Adrenal gland (tissue), 9 donors: ENCODE measurements at regions not wholly inside any gene's neighbourhood (a gene's known extent, or its start where the extent isn't known, plus 50 kb on each side); places are given as distances from the start of the nearest gene placed in this dataset.
A peak's percentile ranks its signal among the peaks of the same experiment; 100 is the strongest.

Source experiments
- DNase-seq, 7 donors: peaks; one replicate each; pipeline ENCODE4 v3.0.0-alpha.2; 2019 to 2020
- H3K27ac ChIP-seq, 5 donors: fragments of 200-600 bp; sonication (generic) in 4 of 5; 1 replicate in 3 of 5; 2 replicates in 2 of 5; pipeline versions ENCODE4 v1.5.1 to v1.8.0; 2016 to 2020; ENCODE audit warnings: mild to moderate bottlenecking in 1 of 5
- H3K27me3 ChIP-seq: fragments of 200-600 bp; 2 replicates; pipeline ENCODE4 v1.8.0; 2021
- H3K36me3 ChIP-seq, 2 donors: fragments of 200-600 bp; replicated peaks in 1 of 2; 1 replicate in 1 of 2; 2 replicates in 1 of 2; pipeline versions ENCODE4 v1.5.1 to v1.8.0; 2018 to 2022
- H3K4me1 ChIP-seq, 2 donors: fragments of 200-600 bp; replicated peaks in 1 of 2; 1 replicate in 1 of 2; 2 replicates in 1 of 2; pipeline versions ENCODE4 v1.5.1 to v1.8.0; 2018 to 2021
- H3K4me3 ChIP-seq, 4 donors: fragments of 200-600 bp; sonication (generic) in 3 of 4; one replicate each; pipeline ENCODE4 v1.5.1; 2016 to 2018
- H3K9me3 ChIP-seq, 3 donors: fragments of 200-600 bp; sonication (generic) in 1 of 3; replicated peaks in 1 of 3; 1 replicate in 2 of 3; 2 replicates in 1 of 3; pipeline versions ENCODE4 v1.5.1 to v1.8.0; 2016 to 2021
- CTCF ChIP-seq, 6 experiments: fragments of 450-650 bp in 4 of 6; fragments of 200-600 bp in 2 of 6; sonication (generic) in 1 of 6; IDR thresholded peaks; 1 replicate in 5 of 6; 2 replicates in 1 of 6; pipeline versions ENCODE4 v1.5.1 to v1.8.0; 2016 to 2021; ENCODE audit warnings: antibody characterized with exemption in 6 of 6, mild to moderate bottlenecking in 2 of 6, moderate library complexity in 1 of 6
- POLR2A ChIP-seq, 2 donors: fragments of 450-650 bp; IDR thresholded peaks; one replicate each; pipeline ENCODE4 v1.6.1; 2017; ENCODE audit warnings: antibody characterized with exemption in 2 of 2, mild to moderate bottlenecking in 2 of 2, moderate library complexity in 1 of 2
- WGBS, 4 donors: extraction: QIAGEN DNeasy Blood & Tissue Kit in 2 of 4; methylation state at CpG; one replicate each; pipeline versions ENCODE4 v1.1.5 to v1.1.7; 2013 to 2017; 5-methylcytosine and 5-hydroxymethylcytosine counted together
- intact Hi-C, 2 donors: fragments of 100-400 bp; cut with DNase I; formaldehyde crosslinking; loops; one replicate each; pipeline versions ENCODE4 v1.14.1 to v1.15.0; 2022 to 2023
- donor health status: healthy with polysubstance abuse.
- donor health status: Bipolar disorder and iron deficiency.
- donor health status: DM: yes; HTN: yes; CAD: no.
- donor health status: DM: no; HTN: no; CAD: no.
- donor health status: DM: no; HTN: no; CAD: no.

- 61 to 70% (median 67%) methylated on average over 14 to 19 of the region's 19 CpGs for WGBS, 4 donors
- no peak overlapping the region for H3K27ac ChIP-seq
- no peak for TF ChIP-seq POLR2A (IDR thresholded peaks at IDR 0.05)
- no peak for TF ChIP-seq CTCF (IDR thresholded peaks at IDR 0.05)
- H3K4me1 ChIP-seq: no peaks in the 10 kb centered on the region
- intact Hi-C loops: loop anchor here (5.0 to 10.0 kb wide), 2 partner anchors 972 to 1134 kb away; no protein-coding TSS in a partner anchor
- peak in 1 of 7 donors; percentile 36 for DNase-seq
- H3K36me3 ChIP-seq: no peaks in the 10 kb centered on the region
- H3K9me3 ChIP-seq: no peaks in the 10 kb centered on the region
- peaks cover 4% of the 10 kb centered on the region for H3K27me3 ChIP-seq
- H3K4me3 ChIP-seq: no peak overlapping the region
Measured at GRCh38 chr13:111472559-111473460, 152.4 kb downstream of the TEX29 start.

GRCh38 chr13:111474136-111475002 lies 153.9 kb downstream of the TEX29 start:
- intact Hi-C loops: loop anchor here (2.0 to 10.0 kb wide), 3 partner anchors 970 to 1133 kb away; no protein-coding TSS in a partner anchor

GRCh38 chr13:111475488-111475887 lies 155.0 kb downstream of the TEX29 start:
- TF ChIP-seq CTCF (IDR thresholded peaks at IDR 0.05): no peak
- TF ChIP-seq POLR2A (IDR thresholded peaks at IDR 0.05): no peak
- peak in 1 of 7 donors; percentile 43 for DNase-seq
- Histone ChIP-seq H3K9me3 (no peaks in the 10 kb centered on the region), H3K4me3 (no peak overlapping the region), H3K36me3 (no peaks in the 10 kb centered on the region), H3K27ac (no peak overlapping the region), H3K4me1 (no peaks in the 10 kb centered on the region), H3K27me3 (peaks cover 4% of the 10 kb centered on the region)
- WGBS, 4 donors: 62 to 72% (median 71%) methylated on average over 7 to 8 of the region's 8 CpGs
- intact Hi-C loops: loop anchor here (2.0 to 10.0 kb wide), 2 partner anchors 969 kb away; no protein-coding TSS in a partner anchor

More at GRCh38 chr13:111474136-111475002, 153.9 kb downstream of the TEX29 start:
- TF ChIP-seq CTCF (IDR thresholded peaks at IDR 0.05) (peak; percentile 32 to 67 (median 53)), POLR2A (IDR thresholded peaks at IDR 0.05) (no peak)
- no peaks in the 10 kb centered on the region for H3K4me1 ChIP-seq
- no peaks in the 10 kb centered on the region for H3K36me3 ChIP-seq
- H3K9me3 ChIP-seq: no peaks in the 10 kb centered on the region
- no peak overlapping the region for H3K4me3 ChIP-seq
- H3K27ac ChIP-seq: no peak overlapping the region
- WGBS, 4 donors: 48 to 58% (median 51%) methylated on average over 13 to 23 of the region's 23 CpGs
- peak in 2 of 7 donors; percentile 22 to 48 for DNase-seq
- H3K27me3 ChIP-seq: peaks cover 4% of the 10 kb centered on the region

- 78 to 88% (median 84%) methylated on average over 3 to 6 of the region's 6 CpGs for WGBS, 4 donors
- H3K27me3 ChIP-seq: peaks cover 4% of the 10 kb centered on the region
- TF ChIP-seq POLR2A (IDR thresholded peaks at IDR 0.05) (no peak), CTCF (IDR thresholded peaks at IDR 0.05) (no peak)
- intact Hi-C loops: loop anchor here in 1 of 2 donors (10.0 kb wide), 1 partner anchor 969 kb away; no protein-coding TSS in a partner anchor
- H3K9me3 ChIP-seq: no peaks in the 10 kb centered on the region
- no peak overlapping the region for H3K27ac ChIP-seq
- no peak overlapping the region for H3K4me3 ChIP-seq
- no peaks in the 10 kb centered on the region for H3K36me3 ChIP-seq
- DNase-seq: peak in 1 of 7 donors; percentile 20
- H3K4me1 ChIP-seq: no peaks in the 10 kb centered on the region
Measured at GRCh38 chr13:111476197-111476596, 155.8 kb downstream of the TEX29 start.
